ENCODE measurements at regions not wholly inside any gene's neighbourhood (a gene's known extent, or its start where the extent isn't known, plus 50 kb on each side); places are given as distances from the start of the nearest gene placed in this dataset.
"Not testable (repeated sequence)": the region's sequence is repeated elsewhere in the genome, so short reads cannot be mapped to it uniquely, and the experiment has no call there.

DNA sequence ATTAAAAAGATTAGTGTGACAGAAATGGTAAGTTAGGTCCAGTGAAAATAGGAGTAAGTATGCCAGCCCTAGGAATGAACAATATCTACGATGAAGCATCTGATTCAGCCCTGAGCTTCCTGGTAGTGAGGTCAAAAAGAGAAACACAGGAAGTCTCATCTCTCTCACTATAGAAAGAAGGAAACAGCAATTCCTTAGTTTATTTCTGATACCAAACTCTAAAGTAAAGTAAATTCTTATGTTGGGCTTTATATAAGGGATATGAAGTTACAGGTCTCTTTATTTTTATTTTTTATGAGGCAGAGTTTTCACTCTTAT is 76.7 kb upstream of the RFLNA start:
- Histone ChIP-seq H3K79me1 (ENCODE audit: low read depth, low read length) (no peaks in the 10 kb centered on the region), H3K23ac (ENCODE audit: low read depth, low read length, poor library complexity) (no peak overlapping the region), H3K36me3 (replicated peaks in 1 of 2; ENCODE audit: control insufficient read depth in 2 of 2, insufficient read depth in 2 of 2, low read length in 2 of 2) (no peaks in the 10 kb centered on the region), H4K8ac (ENCODE audit: low read depth, low read length) (no peak overlapping the region), H3K9me3 (replicated peaks in 1 of 2; ENCODE audit: control insufficient read depth in 2 of 2, insufficient read depth in 1 of 2, low read depth in 1 of 2, low read length in 2 of 2) (peaks cover 11 to 32% of the 10 kb centered on the region in 2 donors), H3K9ac (ENCODE audit: low read depth, low read length, poor library complexity) (no peak overlapping the region), H2AK5ac (ENCODE audit: low read depth, low read length) (no peak overlapping the region), H3K4me2 (ENCODE audit: insufficient read depth, low read length, poor library complexity, severe bottlenecking) (no peak overlapping the region), H3K4ac (ENCODE audit: low read length) (no peak overlapping the region), H3K4me3 (ENCODE audit: low read length in 2 of 2) (no peak overlapping the region), H2BK15ac (ENCODE audit: low read length) (no peak overlapping the region), H2BK5ac (ENCODE audit: low read length) (no peak overlapping the region), H3K4me1 (ENCODE audit: control insufficient read depth in 2 of 2, insufficient read depth in 1 of 2, low read depth in 1 of 2, low read length in 2 of 2) (peaks cover 8 to 9% of the 10 kb centered on the region in 2 donors), H2BK12ac (ENCODE audit: low read length) (no peak overlapping the region), H2AFZ (ENCODE audit: low read length) (no peak overlapping the region), H4K91ac (ENCODE audit: low read depth, low read length, poor library complexity) (no peak overlapping the region), H3K14ac (ENCODE audit: low read length) (no peak overlapping the region), H3K18ac (ENCODE audit: low read length) (no peak overlapping the region), H3K27me3 (ENCODE audit: control insufficient read depth in 3 of 3, insufficient read depth in 3 of 3, low read depth in 1 of 3, low read length in 3 of 3) (no peaks in the 10 kb centered on the region), H3K27ac (replicated peaks; ENCODE audit: low read length) (no peak overlapping the region), H2BK120ac (ENCODE audit: low read depth, low read length) (no peak overlapping the region)
- no peak for DNase-seq (ENCODE audit: low spot score)
- no CpG with 5 or more reads among the region's 1 CpG for WGBS, 2 donors (ENCODE audit: extremely low coverage in 2 of 2, insufficient read length in 2 of 2, insufficient replicate concordance in 1 of 2)

- H3K4me2 ChIP-seq (ENCODE audit: insufficient read depth, low read length, poor library complexity, severe bottlenecking); H2BK12ac ChIP-seq (ENCODE audit: low read length); H2AK5ac ChIP-seq (ENCODE audit: low read depth, low read length); H3K79me1 ChIP-seq (ENCODE audit: low read depth, low read length); DNase-seq (ENCODE audit: low spot score); H3K18ac ChIP-seq (ENCODE audit: low read length); H2AFZ ChIP-seq (ENCODE audit: low read length); H3K23ac ChIP-seq (ENCODE audit: low read depth, low read length, poor library complexity); H3K4me1 ChIP-seq (ENCODE audit: control insufficient read depth in 2 of 2, insufficient read depth in 1 of 2, low read depth in 1 of 2, low read length in 2 of 2); H3K9ac ChIP-seq (ENCODE audit: low read depth, low read length, poor library complexity); H3K27ac ChIP-seq (replicated peaks; ENCODE audit: low read length); H4K91ac ChIP-seq (ENCODE audit: low read depth, low read length, poor library complexity); H4K8ac ChIP-seq (ENCODE audit: low read depth, low read length); H3K4me3 ChIP-seq (ENCODE audit: low read length in 2 of 2); H3K14ac ChIP-seq (ENCODE audit: low read length); H2BK120ac ChIP-seq (ENCODE audit: low read depth, low read length); H3K4ac ChIP-seq (ENCODE audit: low read length); H2BK5ac ChIP-seq (ENCODE audit: low read length); H2BK15ac ChIP-seq (ENCODE audit: low read length); H3K27me3 ChIP-seq (ENCODE audit: control insufficient read depth in 3 of 3, insufficient read depth in 3 of 3, low read depth in 1 of 3, low read length in 3 of 3); H3K36me3 ChIP-seq (replicated peaks in 1 of 2; ENCODE audit: control insufficient read depth in 2 of 2, insufficient read depth in 2 of 2, low read length in 2 of 2): not testable (repeated sequence)
- WGBS, 2 donors (ENCODE audit: extremely low coverage in 2 of 2, insufficient read length in 2 of 2, insufficient replicate concordance in 1 of 2), result no CpG with 5 or more reads among the region's 3 CpGs
- H3K9me3 ChIP-seq (replicated peaks in 1 of 2; ENCODE audit: control insufficient read depth in 2 of 2, insufficient read depth in 1 of 2, low read depth in 1 of 2, low read length in 2 of 2), result peaks cover 11 to 32% of the 10 kb centered on the region in 2 donors
Observed at GRCh38 chr12:124218650-124219049, 76.2 kb upstream of the RFLNA start.

DNA sequence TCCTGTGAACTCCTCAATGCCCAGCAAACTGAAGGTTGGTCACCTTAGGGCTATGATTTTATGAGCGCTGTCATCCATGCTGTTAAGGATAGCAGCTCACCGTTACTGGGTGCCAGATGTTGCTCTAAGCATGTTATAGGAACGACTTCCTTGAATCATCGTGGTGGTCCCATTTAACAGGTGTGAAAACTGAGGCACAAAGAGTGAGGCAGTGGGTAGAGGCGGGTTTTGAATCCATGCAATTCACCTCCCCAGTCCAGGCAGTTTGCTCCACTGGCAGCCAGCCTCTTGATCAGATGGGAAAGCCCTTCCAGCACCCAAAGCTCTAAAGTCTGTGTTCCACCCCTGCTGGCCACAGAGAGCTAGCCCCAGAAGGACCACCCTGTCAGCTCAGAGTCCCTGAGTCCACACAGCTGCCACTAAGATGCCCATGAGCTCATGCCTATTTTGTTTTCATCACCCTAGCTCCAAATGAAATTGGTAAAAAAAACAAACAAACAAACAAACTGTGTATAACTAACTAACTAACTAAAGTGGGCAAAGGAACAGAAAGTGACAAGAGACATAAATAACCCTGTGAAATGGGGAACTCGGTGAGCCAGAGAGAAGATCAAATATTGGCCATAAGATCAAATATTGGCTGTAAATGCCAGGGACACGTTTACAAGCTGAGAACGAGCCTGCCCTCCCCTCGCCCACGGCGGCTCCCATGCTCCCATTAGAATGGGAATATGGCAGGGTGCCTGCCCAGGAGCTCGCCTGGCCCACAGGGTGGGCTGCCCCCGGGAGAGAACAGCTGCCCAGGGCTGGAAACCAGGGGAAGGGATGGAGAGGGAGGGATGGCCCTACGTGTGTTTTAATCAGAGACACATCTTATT is 72.3 kb upstream of the RFLNA start:
- H3K27me3 ChIP-seq (ENCODE audit: control insufficient read depth in 3 of 3, insufficient read depth in 3 of 3, low read depth in 1 of 3, low read length in 3 of 3), result no peaks in the 10 kb centered on the region
- H3K4me2 ChIP-seq (ENCODE audit: insufficient read depth, low read length, poor library complexity, severe bottlenecking), result no peak overlapping the region
- DNase-seq (ENCODE audit: low spot score), result no peak
- no peak overlapping the region for H3K27ac ChIP-seq (replicated peaks; ENCODE audit: low read length)
- no peak overlapping the region for H2BK5ac ChIP-seq (ENCODE audit: low read length)
- no peak overlapping the region for H3K4me3 ChIP-seq (ENCODE audit: low read length in 2 of 2)
- no peak overlapping the region for H4K8ac ChIP-seq (ENCODE audit: low read depth, low read length)
- H3K18ac ChIP-seq (ENCODE audit: low read length), result no peak overlapping the region
- no peak overlapping the region for H2BK12ac ChIP-seq (ENCODE audit: low read length)
- H2BK15ac ChIP-seq (ENCODE audit: low read length), result no peak overlapping the region
- peaks cover 0 to 2% of the 10 kb centered on the region in 2 donors for H3K4me1 ChIP-seq (ENCODE audit: control insufficient read depth in 2 of 2, insufficient read depth in 1 of 2, low read depth in 1 of 2, low read length in 2 of 2)
- no peaks in the 10 kb centered on the region for H3K36me3 ChIP-seq (replicated peaks in 1 of 2; ENCODE audit: control insufficient read depth in 2 of 2, insufficient read depth in 2 of 2, low read length in 2 of 2)
- no peaks in the 10 kb centered on the region for H3K79me1 ChIP-seq (ENCODE audit: low read depth, low read length)
- H2AK5ac ChIP-seq (ENCODE audit: low read depth, low read length), result no peak overlapping the region
- H2BK120ac ChIP-seq (ENCODE audit: low read depth, low read length), result no peak overlapping the region
- H3K4ac ChIP-seq (ENCODE audit: low read length), result no peak overlapping the region
- H3K23ac ChIP-seq (ENCODE audit: low read depth, low read length, poor library complexity), result no peak overlapping the region
- H3K9me3 ChIP-seq (replicated peaks in 1 of 2; ENCODE audit: control insufficient read depth in 2 of 2, insufficient read depth in 1 of 2, low read depth in 1 of 2, low read length in 2 of 2), result peaks cover 6 to 14% of the 10 kb centered on the region in 2 donors
- no peak overlapping the region for H3K9ac ChIP-seq (ENCODE audit: low read depth, low read length, poor library complexity)
- no CpG with 5 or more reads among the region's 14 CpGs for WGBS, 2 donors (ENCODE audit: extremely low coverage in 2 of 2, insufficient read length in 2 of 2, insufficient replicate concordance in 1 of 2)
- H2AFZ ChIP-seq (ENCODE audit: low read length), result no peak overlapping the region
- H3K14ac ChIP-seq (ENCODE audit: low read length), result no peak overlapping the region
- H4K91ac ChIP-seq (ENCODE audit: low read depth, low read length, poor library complexity), result no peak overlapping the region

- WGBS, 2 donors (ENCODE audit: extremely low coverage in 2 of 2, insufficient read length in 2 of 2, insufficient replicate concordance in 1 of 2), result no CpG with 5 or more reads among the region's 12 CpGs
- not testable (repeated sequence) for H4K8ac ChIP-seq (ENCODE audit: low read depth, low read length)
- H3K9me3 ChIP-seq (replicated peaks in 1 of 2; ENCODE audit: control insufficient read depth in 2 of 2, insufficient read depth in 1 of 2, low read depth in 1 of 2, low read length in 2 of 2), result peaks cover 6 to 14% of the 10 kb centered on the region in 2 donors
Observed at GRCh38 chr12:124223733-124224138, 71.2 kb upstream of the RFLNA start.

More at GRCh38 chr12:124223733-124224138, 71.2 kb upstream of the RFLNA start:
- H2BK15ac ChIP-seq (ENCODE audit: low read length); H3K9ac ChIP-seq (ENCODE audit: low read depth, low read length, poor library complexity); H3K4me3 ChIP-seq (ENCODE audit: low read length in 2 of 2); H3K79me1 ChIP-seq (ENCODE audit: low read depth, low read length); H2BK5ac ChIP-seq (ENCODE audit: low read length); DNase-seq (ENCODE audit: low spot score); H2BK120ac ChIP-seq (ENCODE audit: low read depth, low read length); H2AFZ ChIP-seq (ENCODE audit: low read length); H3K27me3 ChIP-seq (ENCODE audit: control insufficient read depth in 3 of 3, insufficient read depth in 3 of 3, low read depth in 1 of 3, low read length in 3 of 3); H2AK5ac ChIP-seq (ENCODE audit: low read depth, low read length); H3K4ac ChIP-seq (ENCODE audit: low read length); H3K18ac ChIP-seq (ENCODE audit: low read length); H3K4me1 ChIP-seq (ENCODE audit: control insufficient read depth in 2 of 2, insufficient read depth in 1 of 2, low read depth in 1 of 2, low read length in 2 of 2); H3K23ac ChIP-seq (ENCODE audit: low read depth, low read length, poor library complexity); H4K91ac ChIP-seq (ENCODE audit: low read depth, low read length, poor library complexity); H2BK12ac ChIP-seq (ENCODE audit: low read length); H3K27ac ChIP-seq (replicated peaks; ENCODE audit: low read length); H3K36me3 ChIP-seq (replicated peaks in 1 of 2; ENCODE audit: control insufficient read depth in 2 of 2, insufficient read depth in 2 of 2, low read length in 2 of 2); H3K14ac ChIP-seq (ENCODE audit: low read length); H3K4me2 ChIP-seq (ENCODE audit: insufficient read depth, low read length, poor library complexity, severe bottlenecking): not testable (repeated sequence)
